Natural killer cell treated with Interleukin-12 subunit alpha and Interleukin-12 subunit beta and Interleukin-15 and Interleukin-18, amount 100 ng/mL, for 72 hours (primary cell): ENCODE measurements at regions not wholly inside any gene's neighbourhood (a gene's known extent, or its start where the extent isn't known, plus 50 kb on each side); places are given as distances from the start of the nearest gene placed in this dataset.

Source experiments
- ATAC-seq, 2 donors: fragments of 150-1000 bp; cut with Tn5 transposase in 1 of 2; sonication (Bioruptor Pico), chemical (Tn5 transposase) in 1 of 2; 2 replicates each; pipeline ENCODE4 v1.10.0; 2021
- DNase-seq: peaks from one replicate; pipeline ENCODE4 v3.0.0; 2022; ENCODE audit warnings: low spot score
- H3K27ac Mint-ChIP-seq, 2 donors: 1 replicate in 1 of 2; 2 replicates in 1 of 2; pipeline ENCODE4 v1.8.0; 2022; ENCODE audit warnings: mixed read lengths in 2 of 2, mild to moderate bottlenecking in 1 of 2, moderate library complexity in 1 of 2
- H3K27me3 Mint-ChIP-seq, 2 donors: 1 replicate in 1 of 2; 2 replicates in 1 of 2; pipeline ENCODE4 v1.8.0; 2022; ENCODE audit warnings: mixed read lengths in 2 of 2
- H3K36me3 Mint-ChIP-seq: one replicate; pipeline ENCODE4 v1.8.0; 2022; ENCODE audit warnings: mixed read lengths
- H3K4me1 Mint-ChIP-seq, 2 donors: 1 replicate in 1 of 2; 2 replicates in 1 of 2; pipeline ENCODE4 v1.8.0; 2022; ENCODE audit warnings: low read depth in 2 of 2, mixed read lengths in 2 of 2, mild to moderate bottlenecking in 1 of 2
- H3K4me3 Mint-ChIP-seq: one replicate; pipeline ENCODE4 v1.8.0; 2022; ENCODE audit warnings: mixed read lengths
- H3K9me3 Mint-ChIP-seq: 2 replicates; pipeline ENCODE4 v1.8.0; 2022; ENCODE audit warnings: mixed read lengths

- H3K27ac Mint-ChIP-seq: no peak overlapping the region
- H3K36me3 Mint-ChIP-seq: no peaks in the 10 kb centered on the region
- no peaks in the 10 kb centered on the region for H3K4me1 Mint-ChIP-seq
- H3K27me3 Mint-ChIP-seq: no peaks in the 10 kb centered on the region
- DNase-seq (no peak), ATAC-seq (no peak)
- no peaks in the 10 kb centered on the region for H3K9me3 Mint-ChIP-seq
- no peak overlapping the region for H3K4me3 Mint-ChIP-seq
Measured at GRCh38 chr1:101145449-101145820, 91.4 kb upstream of the S1PR1 start.

DNA sequence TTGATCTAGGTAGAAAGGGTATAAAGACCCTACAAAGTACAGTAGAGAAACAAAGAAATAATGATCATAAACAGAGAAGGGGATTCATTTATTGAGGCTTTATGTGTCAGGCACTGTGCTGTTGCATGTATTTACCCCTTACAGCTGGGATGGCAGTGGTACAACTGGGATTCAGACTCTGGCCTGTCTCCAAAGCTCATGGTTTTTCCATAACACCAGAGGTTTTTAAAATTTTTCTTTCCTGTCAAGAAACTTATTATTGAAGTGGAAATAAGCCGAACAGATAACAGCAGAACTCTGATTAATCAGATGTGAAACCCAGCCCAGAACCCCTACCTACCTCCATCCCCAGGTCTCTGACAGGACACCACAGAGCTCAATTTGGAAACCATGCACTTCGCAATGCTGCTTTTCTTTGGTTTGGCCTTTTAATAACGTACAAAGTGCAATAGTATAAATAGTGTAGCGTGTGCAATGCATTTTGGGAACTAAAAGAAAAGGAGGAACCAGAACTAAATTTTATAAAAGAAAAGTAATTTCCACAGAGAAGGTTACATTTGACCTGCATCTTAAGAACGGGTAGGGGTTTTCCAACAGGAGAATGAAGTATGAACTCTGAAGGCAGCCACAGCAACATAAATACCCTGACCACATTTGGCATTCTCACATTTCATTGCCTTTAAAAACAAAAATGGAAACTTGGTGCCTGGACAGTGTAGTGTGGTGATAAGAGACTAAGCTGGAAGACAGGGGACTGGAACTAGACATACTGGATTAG is 92.0 kb upstream of the S1PR1 start:
- Mint-ChIP-seq H3K4me1 (peaks cover 0 to 3% of the 10 kb centered on the region in 2 donors), H3K27ac (no peak overlapping the region), H3K27me3 (no peaks in the 10 kb centered on the region), H3K9me3 (no peaks in the 10 kb centered on the region), H3K4me3 (no peak overlapping the region), H3K36me3 (no peaks in the 10 kb centered on the region)
- DNase-seq (no peak), ATAC-seq (no peak)

- no peaks in the 10 kb centered on the region for H3K27me3 Mint-ChIP-seq
- no peak overlapping the region for H3K27ac Mint-ChIP-seq
- H3K9me3 Mint-ChIP-seq: no peaks in the 10 kb centered on the region
- no peaks in the 10 kb centered on the region for H3K36me3 Mint-ChIP-seq
- no peak for DNase-seq
- ATAC-seq: no peak
- peaks cover 14 to 21% of the 10 kb centered on the region in 2 donors for H3K4me1 Mint-ChIP-seq
- no peak overlapping the region for H3K4me3 Mint-ChIP-seq
Measured at GRCh38 chr1:101142244-101142643, 94.6 kb upstream of the S1PR1 start.

DNA sequence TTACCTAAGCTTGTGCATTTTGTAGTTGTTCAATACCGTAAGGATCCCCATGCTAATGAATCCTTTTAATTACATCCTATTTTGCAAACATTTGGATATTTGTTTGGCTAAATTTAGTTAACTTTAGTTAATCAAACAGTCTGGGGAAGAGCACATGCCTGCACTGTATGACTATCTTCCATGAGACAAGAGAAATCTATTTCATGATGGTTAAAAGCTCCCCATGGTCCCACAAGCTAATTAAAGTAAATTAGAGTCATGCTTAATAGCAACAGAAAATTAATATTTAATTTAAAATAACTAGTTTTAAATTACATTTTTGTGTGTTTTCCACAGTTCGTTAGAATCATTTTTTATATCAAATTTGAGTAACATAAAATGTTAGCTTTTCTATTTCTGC is 95.4 kb upstream of the S1PR1 start:
- Mint-ChIP-seq H3K4me1 (peaks cover 22 to 29% of the 10 kb centered on the region in 2 donors), H3K27me3 (no peaks in the 10 kb centered on the region), H3K36me3 (no peaks in the 10 kb centered on the region), H3K4me3 (no peak overlapping the region), H3K27ac (no peak overlapping the region), H3K9me3 (no peaks in the 10 kb centered on the region)
- no peak for DNase-seq
- no peak for ATAC-seq

- Mint-ChIP-seq H3K4me1 (peaks cover 29 to 37% of the 10 kb centered on the region in 2 donors), H3K27me3 (no peaks in the 10 kb centered on the region), H3K27ac (no peak overlapping the region), H3K9me3 (no peaks in the 10 kb centered on the region), H3K36me3 (no peaks in the 10 kb centered on the region), H3K4me3 (no peak overlapping the region)
- no peak for DNase-seq
- no peak for ATAC-seq
Measured at GRCh38 chr1:101139821-101140718, 96.7 kb upstream of the S1PR1 start.

DNA sequence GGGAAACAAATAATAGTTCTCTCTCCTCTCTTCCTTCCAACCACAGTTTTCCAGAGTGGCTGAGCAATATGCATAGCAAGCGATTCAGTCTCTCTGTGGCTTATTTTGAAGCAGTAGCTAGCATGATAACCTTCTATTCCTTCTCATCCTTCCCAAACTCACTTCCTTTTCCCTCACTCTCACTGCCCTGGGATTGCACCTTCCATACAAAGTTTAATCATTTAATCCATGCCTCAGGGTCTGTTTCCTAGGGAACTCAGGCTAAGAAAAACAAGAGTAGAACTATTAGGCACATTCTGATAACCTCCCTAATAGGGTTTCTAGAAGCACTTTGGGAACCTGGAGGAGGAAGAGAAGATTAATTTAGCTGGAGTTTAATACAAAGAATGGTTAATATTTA is 97.7 kb upstream of the S1PR1 start:
- no peak overlapping the region for H3K4me3 Mint-ChIP-seq
- no peaks in the 10 kb centered on the region for H3K9me3 Mint-ChIP-seq
- DNase-seq: no peak
- no peaks in the 10 kb centered on the region for H3K27me3 Mint-ChIP-seq
- peaks cover 37 to 47% of the 10 kb centered on the region in 2 donors for H3K4me1 Mint-ChIP-seq
- ATAC-seq: no peak
- H3K36me3 Mint-ChIP-seq: no peaks in the 10 kb centered on the region
- H3K27ac Mint-ChIP-seq: peak overlapping the region in 1 of 2 donors; percentile 56

- H3K27me3 Mint-ChIP-seq: no peaks in the 10 kb centered on the region
- H3K27ac Mint-ChIP-seq: peak overlapping the region; percentile 72 to 88
- H3K36me3 Mint-ChIP-seq: no peaks in the 10 kb centered on the region
- H3K4me1 Mint-ChIP-seq: peaks cover 39 to 48% of the 10 kb centered on the region in 2 donors
- H3K4me3 Mint-ChIP-seq: peak overlapping the region; percentile 75
- DNase-seq (no peak), ATAC-seq (peak; percentile 91 to 92)
- H3K9me3 Mint-ChIP-seq: no peaks in the 10 kb centered on the region
Measured at GRCh38 chr1:101137144-101138126, 99.4 kb upstream of the S1PR1 start.

- ATAC-seq: peak; percentile 71 to 75
- Mint-ChIP-seq H3K4me1 (peaks cover 39 to 48% of the 10 kb centered on the region in 2 donors), H3K9me3 (no peaks in the 10 kb centered on the region), H3K4me3 (peak overlapping the region; percentile 75), H3K27me3 (no peaks in the 10 kb centered on the region), H3K27ac (peak overlapping the region; percentile 72 to 88), H3K36me3 (no peaks in the 10 kb centered on the region)
- no peak for DNase-seq
Measured at GRCh38 chr1:101136739-101137138, 100.1 kb upstream of the S1PR1 start.

DNA sequence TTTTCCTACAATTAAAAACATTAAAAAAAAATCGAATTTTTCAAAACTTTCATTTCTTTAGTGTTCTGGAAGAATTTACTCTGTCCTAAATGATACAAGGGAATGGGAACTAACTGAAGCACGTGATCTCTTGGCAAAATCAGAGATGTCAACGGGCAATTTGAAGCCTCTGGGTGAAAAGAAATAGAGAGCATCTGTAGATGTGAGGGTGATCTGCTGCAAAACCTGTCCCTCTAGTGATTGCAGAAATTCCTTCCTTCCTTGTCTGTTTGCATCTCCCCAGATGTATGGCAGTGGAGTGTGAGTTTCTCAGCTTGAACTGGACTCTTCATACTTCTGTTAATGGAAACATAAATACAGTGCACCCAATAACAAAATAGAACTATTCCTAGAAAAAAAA is 100.5 kb upstream of the S1PR1 start:
- Mint-ChIP-seq H3K27ac (peak overlapping the region; percentile 72 to 88), H3K27me3 (peaks cover 0 to 4% of the 10 kb centered on the region in 2 donors), H3K4me3 (peak overlapping the region; percentile 75), H3K36me3 (no peaks in the 10 kb centered on the region), H3K4me1 (peaks cover 43 to 52% of the 10 kb centered on the region in 2 donors), H3K9me3 (no peaks in the 10 kb centered on the region)
- ATAC-seq: no peak
- DNase-seq: no peak

GRCh38 chr1:101135526-101135925 is 101.3 kb upstream of the S1PR1 start:
- Mint-ChIP-seq H3K4me3 (peak overlapping the region; percentile 75), H3K27me3 (peaks cover 0 to 6% of the 10 kb centered on the region in 2 donors), H3K27ac (peak overlapping the region; percentile 72 to 88), H3K36me3 (no peaks in the 10 kb centered on the region), H3K9me3 (no peaks in the 10 kb centered on the region), H3K4me1 (peaks cover 44 to 58% of the 10 kb centered on the region in 2 donors)
- DNase-seq (no peak), ATAC-seq (no peak)

GRCh38 chr1:101131239-101131843 is 105.5 kb upstream of the S1PR1 start:
- ATAC-seq: no peak
- no peak for DNase-seq
- peaks cover 0 to 6% of the 10 kb centered on the region in 2 donors for H3K27me3 Mint-ChIP-seq
- H3K36me3 Mint-ChIP-seq: no peaks in the 10 kb centered on the region
- H3K4me1 Mint-ChIP-seq: peaks cover 35 to 45% of the 10 kb centered on the region in 2 donors
- no peaks in the 10 kb centered on the region for H3K9me3 Mint-ChIP-seq
- H3K27ac Mint-ChIP-seq: peak overlapping the region in 1 of 2 donors; percentile 8
- H3K4me3 Mint-ChIP-seq: no peak overlapping the region

DNA sequence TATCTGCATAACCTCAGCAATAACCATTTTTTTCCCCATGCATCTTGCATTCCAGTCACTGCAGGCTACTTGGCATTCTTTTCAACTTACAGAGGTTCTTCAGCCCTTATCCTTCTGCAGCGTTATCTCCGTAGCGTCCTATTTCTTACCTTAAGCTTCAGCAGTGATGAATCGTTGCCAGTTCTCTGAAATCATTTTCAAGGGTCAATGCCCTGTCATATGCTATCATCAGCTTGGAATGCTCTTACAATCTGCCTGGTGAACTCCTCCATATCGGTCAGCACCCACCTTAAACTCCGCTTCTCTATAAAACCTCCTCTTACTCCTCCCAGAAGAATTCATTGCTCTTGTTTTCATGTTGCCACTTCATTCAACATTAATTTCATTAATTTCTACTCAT is 105.1 kb upstream of the DPH5 start:
- ATAC-seq: no peak
- peaks cover 0 to 6% of the 10 kb centered on the region in 2 donors for H3K27me3 Mint-ChIP-seq
- H3K9me3 Mint-ChIP-seq: no peaks in the 10 kb centered on the region
- H3K27ac Mint-ChIP-seq: no peak overlapping the region
- peaks cover 29 to 39% of the 10 kb centered on the region in 2 donors for H3K4me1 Mint-ChIP-seq
- no peaks in the 10 kb centered on the region for H3K36me3 Mint-ChIP-seq
- no peak overlapping the region for H3K4me3 Mint-ChIP-seq
- DNase-seq: no peak

- Mint-ChIP-seq H3K4me3 (no peak overlapping the region), H3K9me3 (no peaks in the 10 kb centered on the region), H3K4me1 (peaks cover 24 to 35% of the 10 kb centered on the region in 2 donors), H3K36me3 (peaks cover 4% of the 10 kb centered on the region), H3K27me3 (peaks cover 0 to 12% of the 10 kb centered on the region in 2 donors), H3K27ac (peak overlapping the region; percentile 52 to 60)
- ATAC-seq: no peak
- DNase-seq: no peak
Measured at GRCh38 chr1:101128846-101129245, 103.3 kb upstream of the DPH5 start.
